ENCODE measurements at regions not wholly inside any gene's neighbourhood (a gene's known extent, or its start where the extent isn't known, plus 50 kb on each side); places are given as distances from the start of the nearest gene placed in this dataset.

- POLR2A ChIA-PET, result interaction anchor here (1.0 to 1.4 kb wide), 2 partner anchors 18 to 1084 kb away, joined by 3 read pairs; partner anchors contain the start of gene VCAN
- TF ChIP-seq CTCF (IDR thresholded peaks at IDR 0.05; ENCODE audit: insufficient read depth, low read length, missing control alignments), result no peak
- CTCF ChIA-PET, result interaction anchor here (1.0 to 1.4 kb wide), 4 partner anchors 18 to 35 kb away, joined by 3 to 6 read pairs (median 4); no protein-coding TSS in a partner anchor
- peak; percentile 34 for DNase-seq (ENCODE audit: low read depth, low spot score)
- no peak overlapping the region for H3K4me3 ChIP-seq (ENCODE audit: low read depth, low read length)
Observed at GRCh38 chr5:82387001-82387818, 109.1 kb upstream of the RPS23 start.

- no peak for TF ChIP-seq CTCF (IDR thresholded peaks at IDR 0.05; ENCODE audit: insufficient read depth, low read length, missing control alignments)
- H3K4me3 ChIP-seq (ENCODE audit: low read depth, low read length), result no peak overlapping the region
- no peak for DNase-seq (ENCODE audit: low read depth, low spot score)
- CTCF ChIA-PET, result interaction anchor here (1.0 to 1.4 kb wide), 3 partner anchors 18 to 35 kb away, joined by 3 to 6 read pairs (median 4); no protein-coding TSS in a partner anchor
- POLR2A ChIA-PET, result interaction anchor here (1.0 to 1.4 kb wide), 2 partner anchors 19 to 1085 kb away, joined by 3 read pairs; partner anchors contain the start of gene VCAN
Observed at GRCh38 chr5:82386576-82386975, 108.4 kb upstream of the RPS23 start.

- DNase-seq (ENCODE audit: low read depth, low spot score), result no peak
- CTCF ChIA-PET, result no interaction called here
- TF ChIP-seq CTCF (IDR thresholded peaks at IDR 0.05; ENCODE audit: insufficient read depth, low read length, missing control alignments), result no peak
- POLR2A ChIA-PET, result interaction anchor here (0.6 kb wide), 1 partner anchor 1915 kb away, joined by 5 read pairs; no protein-coding TSS in a partner anchor
- H3K4me3 ChIP-seq (ENCODE audit: low read depth, low read length), result no peak overlapping the region
Observed at GRCh38 chr5:82384034-82384750, 106.0 kb upstream of the RPS23 start.

- no peak for TF ChIP-seq CTCF (IDR thresholded peaks at IDR 0.05; ENCODE audit: insufficient read depth, low read length, missing control alignments)
- no peak overlapping the region for H3K4me3 ChIP-seq (ENCODE audit: low read depth, low read length)
- CTCF ChIA-PET, result interaction anchor here (2.6 kb wide), 1 partner anchor 17 kb away, joined by 8 read pairs; no protein-coding TSS in a partner anchor
- POLR2A ChIA-PET, result no interaction called here
- DNase-seq (ENCODE audit: low read depth, low spot score), result no peak
Observed at GRCh38 chr5:82381591-82381990, 103.4 kb upstream of the RPS23 start.

GRCh38 chr5:82376307-82376706, 98.2 kb upstream of the RPS23 start:
- DNase-seq (ENCODE audit: low read depth, low spot score), result no peak
- no peak for TF ChIP-seq CTCF (IDR thresholded peaks at IDR 0.05; ENCODE audit: insufficient read depth, low read length, missing control alignments)
- H3K4me3 ChIP-seq (ENCODE audit: low read depth, low read length), result no peak overlapping the region
- ChIA-PET CTCF (interaction anchor here (1.2 to 3.8 kb wide), 2 partner anchors 11 to 14 kb away, joined by 4 to 11 read pairs; no protein-coding TSS in a partner anchor), POLR2A (no interaction called here)
